ENCODE measurements at regions not wholly inside any gene's neighbourhood (a gene's known extent, or its start where the extent isn't known, plus 50 kb on each side); places are given as distances from the start of the nearest gene placed in this dataset.
"Not testable (repeated sequence)": the region's sequence is repeated elsewhere in the genome, so short reads cannot be mapped to it uniquely, and the experiment has no call there.

- no peak for DNase-seq
Observed at GRCh38 chr2:2505604-2506003, 174.5 kb upstream of the MYT1L start.

- no peak for DNase-seq
Observed at GRCh38 chr2:2503864-2504418, 172.9 kb upstream of the MYT1L start.

DNA sequence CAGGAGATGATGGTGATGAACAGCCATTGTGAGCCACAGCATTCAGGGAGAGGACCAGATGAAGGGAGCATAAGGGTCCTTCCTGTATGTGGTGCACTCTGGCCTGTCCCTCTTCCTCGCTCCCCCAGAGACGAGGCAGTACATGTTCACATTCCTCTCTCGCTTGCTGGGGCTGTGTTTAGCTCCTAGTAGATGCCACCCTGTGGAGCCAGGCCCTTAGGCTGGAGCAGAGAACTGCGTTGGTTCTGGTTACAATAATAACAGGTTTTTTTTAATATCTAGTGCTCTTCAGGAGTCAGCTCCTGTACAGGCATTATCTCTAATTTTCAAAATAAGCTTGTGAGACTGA lies 171.1 kb upstream of the MYT1L start:
- DNase-seq, result no peak

DNA sequence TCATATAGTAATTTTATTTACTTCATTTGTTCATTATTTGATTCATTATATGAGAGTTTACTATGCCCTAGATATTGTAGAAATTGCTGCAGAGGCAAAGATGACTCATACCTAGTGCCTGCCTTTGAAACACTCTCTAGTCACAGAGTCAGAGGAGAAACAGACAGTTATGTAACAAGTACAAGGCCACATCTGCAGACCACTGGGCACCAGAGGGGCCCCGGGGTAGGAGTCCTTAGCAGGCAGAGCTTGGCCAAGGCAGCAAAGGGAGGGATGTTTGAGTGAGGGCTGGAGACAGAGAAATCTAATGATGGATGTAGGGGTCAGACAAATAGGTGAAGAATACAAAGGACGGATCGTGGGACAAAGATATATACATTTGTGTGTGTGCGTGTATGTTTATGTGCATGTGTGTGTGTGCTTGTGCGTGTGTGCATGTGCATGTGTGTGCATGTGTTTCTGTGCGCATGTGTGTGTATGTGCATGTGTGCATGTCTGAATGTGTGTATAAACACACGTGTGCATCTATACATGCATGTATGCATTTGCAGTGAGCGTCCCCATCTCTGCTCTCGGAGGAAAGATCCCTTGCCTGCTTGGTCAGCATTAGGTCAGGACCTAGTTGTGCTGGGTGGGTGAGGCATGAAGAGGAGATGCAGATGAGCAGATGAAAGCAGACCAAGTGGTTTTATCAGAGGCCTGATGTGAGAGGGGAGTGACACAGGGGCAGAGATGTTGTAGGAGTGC lies 170.6 kb upstream of the MYT1L start:
- no peak for DNase-seq

DNA sequence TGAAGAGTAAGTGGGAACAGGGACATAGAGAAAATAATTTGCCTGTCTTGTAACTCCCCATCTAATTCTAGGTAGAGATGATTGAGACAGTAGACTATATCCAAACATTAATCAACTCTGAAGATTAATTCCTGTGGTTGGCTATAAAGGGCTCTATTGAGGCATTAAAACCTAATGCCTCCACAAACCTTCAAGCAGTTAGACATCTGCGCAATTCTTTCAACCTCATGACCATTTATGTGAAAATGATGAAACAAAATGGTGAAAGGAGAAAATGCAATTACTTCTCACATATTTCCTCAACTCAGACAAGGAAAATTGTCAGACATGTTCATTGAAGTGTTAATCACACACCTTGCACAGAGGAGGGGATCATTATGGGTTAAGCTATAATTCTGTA lies 164.5 kb upstream of the MYT1L start:
- no peak for DNase-seq

DNA sequence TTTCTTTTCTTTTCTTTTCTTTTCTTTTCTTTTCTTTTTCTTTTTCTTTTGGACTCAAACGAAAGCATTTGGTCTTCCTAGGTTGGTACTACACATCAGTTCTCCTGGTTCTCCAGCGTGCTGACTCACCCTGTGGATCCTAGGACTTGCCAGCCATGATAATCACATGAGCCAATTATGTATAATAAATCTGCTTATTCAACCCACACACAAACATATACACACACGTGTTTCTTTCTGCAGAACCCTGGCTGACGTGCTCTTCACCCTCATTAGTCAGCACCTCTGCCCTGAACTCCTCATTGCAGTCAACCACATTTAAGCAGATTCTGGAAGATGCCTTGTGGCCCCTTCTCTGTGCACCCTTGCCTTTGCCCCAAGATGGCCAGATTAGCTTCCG lies 162.4 kb upstream of the MYT1L start:
- no peak for DNase-seq

DNA sequence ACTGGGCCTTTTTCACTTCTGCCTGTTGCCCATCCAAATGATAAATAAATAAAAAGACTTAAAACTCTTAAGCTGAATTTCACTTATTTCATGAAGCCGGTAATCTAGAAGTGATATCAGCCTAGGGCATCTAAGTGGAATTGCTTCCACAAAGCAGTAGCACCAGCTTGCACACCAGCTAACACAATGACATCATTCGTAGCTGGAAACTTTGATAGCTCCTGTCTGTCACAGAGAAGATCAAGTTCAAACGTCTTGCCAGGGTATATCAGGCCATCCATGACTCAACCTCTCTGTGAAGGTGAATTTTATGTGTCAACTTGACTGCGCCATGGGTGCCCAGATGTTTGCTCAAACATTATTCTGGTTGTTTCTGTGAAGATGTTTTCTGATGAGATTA lies 161.7 kb upstream of the MYT1L start:
- DNase-seq, result no peak

DNA sequence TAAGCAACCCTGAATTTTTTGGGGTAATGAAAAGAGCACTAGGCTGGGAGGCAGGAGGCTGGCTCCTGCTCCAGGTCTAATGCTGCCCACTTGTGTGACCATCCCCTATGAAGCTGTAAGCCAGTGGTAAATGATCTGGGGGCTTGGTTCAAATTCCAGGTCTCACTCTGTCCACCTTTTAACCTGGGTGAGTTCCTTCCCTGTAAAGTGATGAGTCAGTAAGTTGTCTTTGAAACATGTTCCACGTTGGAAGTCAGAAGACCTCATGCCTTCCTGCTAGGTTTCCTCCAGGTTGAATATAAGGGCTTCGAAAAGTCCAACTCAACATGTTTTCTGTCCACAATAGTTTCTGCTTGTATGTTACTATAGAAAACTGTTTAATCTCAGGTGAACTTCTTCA lies 160.9 kb upstream of the MYT1L start:
- no peak for DNase-seq

- no peak for DNase-seq
Observed at GRCh38 chr2:2484301-2484700, 153.2 kb upstream of the MYT1L start.

GRCh38 chr2:2482851-2483250 lies 151.8 kb upstream of the MYT1L start:
- no peak for DNase-seq

DNA sequence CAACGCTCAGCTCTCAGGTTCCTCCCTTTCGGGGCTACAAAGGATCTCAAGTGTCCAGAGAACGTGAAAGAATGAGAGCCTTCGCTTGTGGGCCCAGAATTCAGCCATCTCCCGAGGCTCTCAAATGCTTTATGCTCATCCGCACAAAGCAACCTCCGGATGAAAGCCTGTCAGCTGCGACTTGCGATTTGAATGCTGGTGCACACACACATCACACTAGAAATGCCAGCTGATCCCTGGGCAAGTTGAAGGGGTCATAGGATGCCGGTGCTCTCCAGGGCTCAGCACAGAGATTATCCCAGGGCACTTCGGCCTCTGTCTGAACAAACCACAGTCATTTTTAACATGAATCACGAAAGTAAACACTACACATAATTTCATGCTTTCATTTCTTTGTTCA lies 141.8 kb upstream of the MYT1L start:
- no peak for DNase-seq

- no peak for DNase-seq
Observed at GRCh38 chr2:2472044-2472443, 141.0 kb upstream of the MYT1L start.

DNA sequence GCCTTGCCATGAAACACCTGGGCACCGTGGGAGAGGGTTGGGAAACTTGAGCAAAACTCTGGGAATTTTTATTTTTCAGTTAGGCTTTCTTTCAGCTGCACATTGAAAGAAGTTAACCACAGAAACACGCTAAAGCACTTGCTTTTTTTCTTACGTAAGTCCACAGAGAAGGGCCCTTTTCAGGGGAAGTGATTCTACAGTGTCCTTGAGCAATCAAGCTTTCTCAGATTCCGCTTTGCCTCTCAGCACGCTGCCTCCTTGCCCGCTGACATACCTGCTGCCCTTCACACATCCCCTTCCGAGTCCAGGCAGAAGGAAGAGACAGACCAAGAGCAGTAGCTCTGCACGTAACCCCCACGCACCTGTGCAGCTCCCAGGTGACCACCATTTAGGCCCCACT lies 135.5 kb upstream of the MYT1L start:
- no peak for DNase-seq

GRCh38 chr2:2464643-2465042 lies 133.6 kb upstream of the MYT1L start:
- DNase-seq, result no peak

GRCh38 chr2:2464094-2464493 lies 133.0 kb upstream of the MYT1L start:
- DNase-seq, result no peak

GRCh38 chr2:2456721-2457120 lies 125.6 kb upstream of the MYT1L start:
- DNase-seq, result no peak

GRCh38 chr2:2455151-2455550 lies 124.1 kb upstream of the MYT1L start:
- no peak for DNase-seq

DNA sequence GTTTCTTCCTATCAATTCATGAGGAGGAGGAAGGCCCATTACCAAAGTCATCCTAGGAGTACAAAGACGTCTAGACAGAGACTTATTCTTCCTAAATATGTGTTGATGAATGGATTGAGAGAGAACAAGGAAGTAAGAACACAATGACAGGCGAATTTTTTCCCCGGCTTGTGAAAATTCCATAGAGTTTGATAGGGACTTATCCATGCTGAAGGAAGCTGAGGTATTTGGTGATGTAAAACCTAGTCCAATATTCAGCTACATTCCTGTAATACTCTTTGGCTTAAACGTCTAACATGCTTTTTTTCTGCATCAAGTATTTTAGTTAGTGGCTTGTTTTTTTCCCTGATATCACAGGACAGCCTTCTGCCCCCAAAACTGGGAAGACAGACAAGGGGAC lies 121.9 kb upstream of the MYT1L start:
- no peak for DNase-seq

DNA sequence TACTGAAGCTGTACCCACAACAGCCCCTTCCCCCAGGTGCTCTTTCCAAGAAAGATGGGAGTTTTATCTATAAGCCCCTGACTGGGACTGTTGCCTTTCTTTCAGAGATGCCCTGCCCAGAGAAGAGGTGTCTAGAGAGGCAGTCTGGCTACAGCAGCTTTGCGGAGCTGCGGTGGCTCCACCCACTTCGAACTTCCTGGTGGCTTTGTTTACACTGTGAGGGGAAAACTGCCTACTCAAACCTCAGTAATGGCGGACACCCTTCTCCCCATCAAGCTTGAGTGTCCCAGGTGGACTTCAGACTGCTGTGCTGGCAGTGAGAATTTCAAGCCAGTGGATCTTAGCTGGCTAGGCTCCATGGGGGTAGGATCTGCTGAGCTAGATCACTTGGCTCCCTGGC lies 120.2 kb upstream of the MYT1L start:
- not testable (repeated sequence) for DNase-seq

GRCh38 chr2:2448178-2448577 lies 117.1 kb upstream of the MYT1L start:
- DNase-seq, result no peak

DNA sequence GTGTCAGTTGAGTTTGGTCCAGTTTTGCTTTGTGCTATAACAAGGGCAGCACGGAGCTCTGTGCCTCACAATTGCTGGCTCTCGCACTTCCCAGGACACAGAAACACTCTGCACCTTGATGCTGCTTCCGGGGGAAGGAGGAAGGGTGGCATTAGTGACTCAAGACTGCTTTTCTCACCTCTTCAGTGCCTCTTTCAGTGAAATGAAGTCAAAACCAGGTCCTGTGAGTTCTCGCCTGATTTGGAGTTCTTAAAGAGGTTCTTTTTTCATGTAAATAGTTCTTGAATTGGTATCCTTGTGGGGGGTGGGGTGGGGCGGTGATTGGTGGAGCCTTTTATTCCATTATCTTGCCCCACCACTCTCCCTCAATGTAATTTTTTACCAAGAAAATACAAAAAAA lies 91.5 kb upstream of the MYT1L start:
- DNase-seq, result no peak

DNA sequence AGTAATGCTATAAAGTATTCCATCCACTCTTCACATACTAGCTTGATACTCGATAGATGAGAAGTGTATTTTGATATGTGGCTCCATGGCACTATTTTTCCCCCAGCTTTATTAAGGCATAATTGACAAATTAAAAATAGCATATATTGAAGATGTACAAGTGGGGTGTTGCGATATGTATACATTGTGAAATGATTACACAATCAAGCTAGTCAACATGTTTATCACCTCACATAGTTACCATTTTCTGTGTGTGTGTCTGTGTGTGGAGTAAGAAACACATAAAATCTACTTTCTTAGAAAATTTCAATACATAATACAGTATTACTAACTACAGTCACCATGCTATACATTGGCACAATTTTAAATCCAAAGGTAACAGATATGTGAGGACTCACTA lies 82.5 kb upstream of the MYT1L start:
- DNase-seq, result no peak

GRCh38 chr2:2410987-2411386 lies 79.9 kb upstream of the MYT1L start:
- DNase-seq, result no peak

DNA sequence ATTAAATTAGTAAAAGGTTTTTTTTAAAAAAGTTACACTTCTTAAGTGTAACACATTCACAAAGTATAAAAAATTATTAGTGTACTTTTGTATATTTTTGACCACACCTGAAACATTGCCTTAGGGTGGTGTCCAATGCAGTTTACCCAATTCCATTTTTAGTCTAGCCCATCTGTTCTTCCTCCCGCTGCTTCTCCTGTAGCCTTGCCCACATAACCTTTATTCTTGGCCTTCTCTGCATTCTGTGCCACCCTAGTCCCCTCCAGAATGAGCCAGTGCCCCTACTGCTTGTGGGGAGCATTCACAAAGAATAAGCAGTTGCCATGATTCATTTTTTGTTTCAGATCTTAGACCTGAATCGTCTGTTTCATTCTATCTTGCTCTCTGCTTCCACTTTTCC lies 78.4 kb upstream of the MYT1L start:
- no peak for DNase-seq

DNA sequence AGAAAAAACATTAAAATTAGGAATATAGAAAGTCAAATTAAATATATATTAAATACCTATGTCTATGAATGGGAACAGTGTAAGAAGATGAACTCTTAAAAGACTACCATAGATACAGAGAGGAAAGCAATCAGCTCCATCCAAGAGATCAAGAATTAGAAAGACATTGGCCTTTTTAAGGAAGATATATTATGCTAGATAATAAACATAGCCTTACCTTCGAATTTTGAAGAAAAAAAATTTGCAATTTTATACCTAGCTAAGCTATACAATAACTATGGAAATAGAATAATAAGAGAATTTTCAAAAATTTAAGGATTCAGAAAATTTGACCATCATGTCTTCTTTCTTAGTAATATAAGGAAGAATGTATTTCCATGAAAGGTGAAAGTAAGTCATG lies 74.7 kb upstream of the MYT1L start:
- no peak for DNase-seq

Measured in T-helper 1 cell (primary cell).